GM12873 (cell line): ENCODE measurements at regions not wholly inside any gene's neighbourhood (a gene's known extent, or its start where the extent isn't known, plus 50 kb on each side); places are given as distances from the start of the nearest gene placed in this dataset.

Experiments used
- CTCF ChIP-seq: IDR thresholded peaks from 2 replicates; pipeline ENCODE4 v1.5.1; 2012; ENCODE audit warnings: low read depth, mild to moderate bottlenecking, moderate library complexity, low read length, control low read depth; ENCODE audit not compliant: insufficient read depth; ENCODE audit errors: missing control alignments

- TF ChIP-seq CTCF = no peak
These were observed 1098.4 kb upstream of the EEF2KMT start for GRCh38 chr16:6195966-6196365.

GRCh38 chr16:6193718-6194117 is 1096.1 kb upstream of the EEF2KMT start:
- TF ChIP-seq CTCF = no peak

- no peak for TF ChIP-seq CTCF
These were observed 1095.4 kb upstream of the EEF2KMT start for GRCh38 chr16:6192984-6193383.

- TF ChIP-seq CTCF = no peak
These were observed 1094.9 kb upstream of the EEF2KMT start for GRCh38 chr16:6192532-6192931.

- TF ChIP-seq CTCF = no peak
These were observed 1093.2 kb upstream of the EEF2KMT start for GRCh38 chr16:6190776-6191175.

- no peak for TF ChIP-seq CTCF
These were observed 1091.6 kb upstream of the EEF2KMT start for GRCh38 chr16:6189216-6189615.

GRCh38 chr16:6177616-6178180 is 1080.1 kb upstream of the EEF2KMT start:
- no peak for TF ChIP-seq CTCF
